Neural progenitor cell (in vitro differentiated cells): ENCODE measurements at regions not wholly inside any gene's neighbourhood (a gene's known extent, or its start where the extent isn't known, plus 50 kb on each side); places are given as distances from the start of the nearest gene placed in this dataset.
"Not testable (repeated sequence)": the region's sequence is repeated elsewhere in the genome, so short reads cannot be mapped to it uniquely, and the experiment has no call there.

ENCODE experiments used
- DNase-seq: peaks from one replicate; pipeline ENCODE4 v3.0.0-alpha.2; 2016; ENCODE audit warnings: low spot score
- H2AFZ ChIP-seq: fragments of 200-600 bp; sonication (generic); replicated peaks from 2 replicates; pipeline ENCODE4 v1.6.1; 2016; ENCODE audit warnings: antibody characterized with exemption
- H3F3A ChIP-seq: fragments of 200-600 bp; sonication (generic); 2 replicates; pipeline ENCODE4 v1.6.1; 2016; ENCODE audit warnings: antibody characterized with exemption, low read depth
- H3K27ac ChIP-seq: fragments of 200-600 bp; sonication (generic); 2 replicates; pipeline ENCODE4 v1.5.1; 2016; ENCODE audit warnings: mild to moderate bottlenecking
- H3K27me3 ChIP-seq: fragments of 200-600 bp; sonication (generic); 2 replicates; pipeline ENCODE4 v1.6.1; 2016; ENCODE audit warnings: mild to moderate bottlenecking, moderate library complexity
- H3K36me3 ChIP-seq: fragments of 200-600 bp; sonication (generic); 2 replicates; pipeline ENCODE4 v1.5.1; 2016
- H3K4me1 ChIP-seq: fragments of 200-600 bp; sonication (generic); 2 replicates; pipeline ENCODE4 v1.6.1; 2016; ENCODE audit warnings: mixed run types
- H3K4me2 ChIP-seq: fragments of 200-600 bp; sonication (generic); 2 replicates; pipeline ENCODE4 v1.6.1; 2016
- H3K4me3 ChIP-seq: fragments of 200-600 bp; sonication (generic); 2 replicates; pipeline ENCODE4 v1.5.1; 2016
- H3K79me2 ChIP-seq: fragments of 200-600 bp; sonication (generic); 2 replicates; pipeline ENCODE4 v1.6.1; 2016; ENCODE audit warnings: low read depth
- H3K9ac ChIP-seq: fragments of 200-600 bp; sonication (generic); 2 replicates; pipeline ENCODE4 v1.6.1; 2016
- H3K9me3 ChIP-seq: fragments of 200-600 bp; sonication (generic); 2 replicates; pipeline ENCODE4 v1.5.1; 2016; ENCODE audit warnings: low read depth
- H4K20me1 ChIP-seq: fragments of 200-600 bp; sonication (generic); 2 replicates; pipeline ENCODE4 v1.6.1; 2016; ENCODE audit warnings: low read depth
- H3K27ac Mint-ChIP-seq: 3 replicates; pipeline ENCODE4 v1.8.0; 2021; ENCODE audit warnings: mixed read lengths
- H3K27me3 Mint-ChIP-seq: 2 replicates; pipeline ENCODE4 v1.8.0; 2022; ENCODE audit warnings: low read depth, mild to moderate bottlenecking, inconsistent platforms, moderate library complexity, mixed read lengths; ENCODE audit not compliant: insufficient read depth
- H3K36me3 Mint-ChIP-seq: 3 replicates; pipeline ENCODE4 v1.8.0; 2021; ENCODE audit warnings: mixed read lengths
- H3K4me1 Mint-ChIP-seq: 3 replicates; pipeline ENCODE4 v1.8.0; 2021; ENCODE audit warnings: mixed read lengths
- H3K4me3 Mint-ChIP-seq: 3 replicates; pipeline ENCODE4 v1.8.0; 2021; ENCODE audit warnings: mild to moderate bottlenecking, moderate library complexity, mixed read lengths
- H3K9me3 Mint-ChIP-seq: 3 replicates; pipeline ENCODE4 v1.8.0; 2020; ENCODE audit warnings: mixed read lengths
- CTCF ChIP-seq: fragments of 200-600 bp; sonication (generic); IDR thresholded peaks from 2 replicates; pipeline ENCODE4 v1.5.1; 2017; ENCODE audit warnings: antibody characterized with exemption, mild to moderate bottlenecking
- EZH2 ChIP-seq: fragments of 200-600 bp; sonication (generic); IDR thresholded peaks from 2 replicates; pipeline ENCODE4 v1.6.1; 2017; ENCODE audit warnings: antibody characterized with exemption, mild to moderate bottlenecking, moderate library complexity
- EZH2phosphoT487 ChIP-seq: fragments of 200-600 bp; sonication (generic); IDR thresholded peaks from 2 replicates; pipeline ENCODE4 v1.6.1; 2017; ENCODE audit warnings: antibody characterized with exemption

- H3K9me3 Mint-ChIP-seq, result peaks cover 38% of the 10 kb centered on the region
These were observed 405.5 kb downstream of the UTRN start for GRCh38 chr6:144690666-144691065.

GRCh38 chr6:144692050-144692449 is 406.9 kb downstream of the UTRN start:
- not testable (repeated sequence) for DNase-seq, H3K27ac ChIP-seq, H3K36me3 Mint-ChIP-seq, H3K79me2 ChIP-seq, H3K4me1 Mint-ChIP-seq, H3K4me3 Mint-ChIP-seq, H3K9ac ChIP-seq, H3K4me1 ChIP-seq, H3K9me3 ChIP-seq, H2AFZ ChIP-seq, H3K4me2 ChIP-seq, H3K4me3 ChIP-seq, H3K27me3 Mint-ChIP-seq, H3K27me3 ChIP-seq, H4K20me1 ChIP-seq, H3K36me3 ChIP-seq, H3K27ac Mint-ChIP-seq, H3F3A ChIP-seq
- H3K9me3 Mint-ChIP-seq, result peaks cover 35% of the 10 kb centered on the region

More at GRCh38 chr6:144690666-144691065, 405.5 kb downstream of the UTRN start:
- Histone ChIP-seq H2AFZ (no peak overlapping the region), H3K4me1 (no peaks in the 10 kb centered on the region), H4K20me1 (no peaks in the 10 kb centered on the region), H3K79me2 (no peaks in the 10 kb centered on the region), H3F3A (no peaks in the 10 kb centered on the region), H3K27ac (no peak overlapping the region), H3K36me3 (no peaks in the 10 kb centered on the region), H3K4me2 (no peak overlapping the region), H3K9me3 (no peaks in the 10 kb centered on the region), H3K4me3 (no peak overlapping the region), H3K9ac (no peak overlapping the region), H3K27me3 (no peaks in the 10 kb centered on the region)
- no peak for TF ChIP-seq CTCF
- no peak for TF ChIP-seq EZH2
- no peak for TF ChIP-seq EZH2phosphoT487
- Mint-ChIP-seq H3K36me3 (peaks cover 4% of the 10 kb centered on the region), H3K4me1 (no peaks in the 10 kb centered on the region), H3K4me3 (no peak overlapping the region), H3K27ac (no peak overlapping the region), H3K27me3 (no peaks in the 10 kb centered on the region)
- no peak for DNase-seq

GRCh38 chr6:144695858-144696533 is 410.9 kb downstream of the UTRN start:
- Histone ChIP-seq H3K79me2 (no peaks in the 10 kb centered on the region), H3K36me3 (no peaks in the 10 kb centered on the region), H3K4me1 (no peaks in the 10 kb centered on the region), H3K4me3 (no peak overlapping the region), H3K27ac (no peak overlapping the region), H3F3A (no peaks in the 10 kb centered on the region), H3K27me3 (no peaks in the 10 kb centered on the region), H3K4me2 (no peak overlapping the region), H3K9me3 (no peaks in the 10 kb centered on the region), H3K9ac (no peak overlapping the region), H2AFZ (no peak overlapping the region), H4K20me1 (no peaks in the 10 kb centered on the region)
- no peak for TF ChIP-seq EZH2phosphoT487
- TF ChIP-seq EZH2, result no peak
- TF ChIP-seq CTCF, result no peak
- no peak for DNase-seq
- H3K4me3 Mint-ChIP-seq, result no peak overlapping the region
- H3K4me1 Mint-ChIP-seq, result no peaks in the 10 kb centered on the region
- peaks cover 3% of the 10 kb centered on the region for H3K36me3 Mint-ChIP-seq
- no peak overlapping the region for H3K27ac Mint-ChIP-seq
- no peaks in the 10 kb centered on the region for H3K27me3 Mint-ChIP-seq
- peaks cover 28% of the 10 kb centered on the region for H3K9me3 Mint-ChIP-seq

GRCh38 chr6:144696610-144697368 is 411.7 kb downstream of the UTRN start:
- Histone ChIP-seq H3K4me1 (no peaks in the 10 kb centered on the region), H3F3A (no peaks in the 10 kb centered on the region), H3K27ac (no peak overlapping the region), H2AFZ (no peak overlapping the region), H3K9ac (no peak overlapping the region), H3K36me3 (peaks cover 3% of the 10 kb centered on the region), H3K4me3 (no peak overlapping the region), H3K9me3 (no peaks in the 10 kb centered on the region), H3K4me2 (no peak overlapping the region), H4K20me1 (no peaks in the 10 kb centered on the region), H3K27me3 (no peaks in the 10 kb centered on the region), H3K79me2 (no peaks in the 10 kb centered on the region)
- Mint-ChIP-seq H3K4me1 (no peaks in the 10 kb centered on the region), H3K27ac (no peak overlapping the region), H3K4me3 (no peak overlapping the region), H3K9me3 (peaks cover 24% of the 10 kb centered on the region), H3K27me3 (no peaks in the 10 kb centered on the region), H3K36me3 (no peaks in the 10 kb centered on the region)
- no peak for TF ChIP-seq EZH2
- no peak for TF ChIP-seq CTCF
- TF ChIP-seq EZH2phosphoT487, result no peak
- DNase-seq, result no peak
